ENCODE measurements at regions not wholly inside any gene's neighbourhood (a gene's known extent, or its start where the extent isn't known, plus 50 kb on each side); places are given as distances from the start of the nearest gene placed in this dataset.

- TF ChIP-seq CTCF (IDR thresholded peaks at IDR 0.05), result no peak
- TF ChIP-seq POLR2A (IDR thresholded peaks at IDR 0.05), result no peak
These were observed 274.6 kb upstream of the HABP2 start for GRCh38 chr10:113278221-113278620.
